Umbilical cord (tissue), 1 donor: ENCODE measurements at regions not wholly inside any gene's neighbourhood (a gene's known extent, or its start where the extent isn't known, plus 50 kb on each side); places are given as distances from the start of the nearest gene placed in this dataset.
"Not testable (repeated sequence)": the region's sequence is repeated elsewhere in the genome, so short reads cannot be mapped to it uniquely, and the experiment has no call there.

ENCODE experiments used
- DNase-seq: peaks from one replicate; pipeline ENCODE4 v3.0.0-alpha.2; 2015; ENCODE audit warnings: low spot score

- DNase-seq = no peak
These were observed 198.1 kb upstream of the RBBP8 start for GRCh38 chr18:22734791-22735627.

- no peak for DNase-seq
These were observed 196.1 kb upstream of the RBBP8 start for GRCh38 chr18:22737054-22737453.

GRCh38 chr18:22739061-22739642, 194.0 kb upstream of the RBBP8 start:
- DNase-seq = no peak

- DNase-seq = no peak
These were observed 193.3 kb upstream of the RBBP8 start for GRCh38 chr18:22739789-22740188.

- DNase-seq = no peak
These were observed 191.8 kb upstream of the RBBP8 start for GRCh38 chr18:22741318-22741717.

GRCh38 chr18:22742409-22742808, 190.7 kb upstream of the RBBP8 start:
- DNase-seq = no peak

GRCh38 chr18:22745966-22746365, 187.2 kb upstream of the RBBP8 start:
- DNase-seq = no peak

- DNase-seq = no peak
These were observed 181.1 kb upstream of the RBBP8 start for GRCh38 chr18:22752014-22752413.

- DNase-seq = no peak
These were observed 179.8 kb upstream of the RBBP8 start for GRCh38 chr18:22753130-22753831.

- not testable (repeated sequence) for DNase-seq
These were observed 169.1 kb upstream of the RBBP8 start for GRCh38 chr18:22764005-22764404.

GRCh38 chr18:22765896-22766295, 167.2 kb upstream of the RBBP8 start:
- peak; percentile 75 for DNase-seq

- no peak for DNase-seq
These were observed 165.5 kb upstream of the RBBP8 start for GRCh38 chr18:22767653-22768052.

GRCh38 chr18:22773944-22774343, 159.2 kb upstream of the RBBP8 start:
- DNase-seq = no peak

GRCh38 chr18:22778996-22779395, 154.1 kb upstream of the RBBP8 start:
- DNase-seq = no peak

GRCh38 chr18:22783245-22783644, 149.9 kb upstream of the RBBP8 start:
- DNase-seq = no peak

GRCh38 chr18:22783662-22784076, 149.5 kb upstream of the RBBP8 start:
- DNase-seq = no peak

- DNase-seq = no peak
These were observed 144.1 kb upstream of the RBBP8 start for GRCh38 chr18:22789052-22789451.

GRCh38 chr18:22789600-22789999, 143.5 kb upstream of the RBBP8 start:
- DNase-seq = no peak

GRCh38 chr18:22790545-22791309, 142.4 kb upstream of the RBBP8 start:
- DNase-seq = no peak

- no peak for DNase-seq
These were observed 141.9 kb upstream of the RBBP8 start for GRCh38 chr18:22791310-22791610.

GRCh38 chr18:22796113-22796512, 137.0 kb upstream of the RBBP8 start:
- DNase-seq = no peak

GRCh38 chr18:22800551-22800951, 132.6 kb upstream of the RBBP8 start:
- peak; percentile 82 for DNase-seq
